Testis (tissue), 2 donors: ENCODE measurements at regions not wholly inside any gene's neighbourhood (a gene's known extent, or its start where the extent isn't known, plus 50 kb on each side); places are given as distances from the start of the nearest gene placed in this dataset.

Source experiments
- POLR2A ChIP-seq: fragments of 450-650 bp; IDR thresholded peaks from one replicate; pipeline ENCODE4 v1.6.1; 2017; ENCODE audit warnings: antibody characterized with exemption, mild to moderate bottlenecking, moderate library complexity
- TF ChIP-seq, protein P1 (sequence below), 3 experiments: fragments of 450-650 bp in 2 of 3; fragments of 200-600 bp in 1 of 3; sonication (generic) in 1 of 3; IDR thresholded peaks; one replicate each; pipeline ENCODE4 v1.5.1; 2016 to 2019; ENCODE audit warnings: antibody characterized with exemption in 3 of 3, mild to moderate bottlenecking in 2 of 3, moderate library complexity in 1 of 3

DNA sequence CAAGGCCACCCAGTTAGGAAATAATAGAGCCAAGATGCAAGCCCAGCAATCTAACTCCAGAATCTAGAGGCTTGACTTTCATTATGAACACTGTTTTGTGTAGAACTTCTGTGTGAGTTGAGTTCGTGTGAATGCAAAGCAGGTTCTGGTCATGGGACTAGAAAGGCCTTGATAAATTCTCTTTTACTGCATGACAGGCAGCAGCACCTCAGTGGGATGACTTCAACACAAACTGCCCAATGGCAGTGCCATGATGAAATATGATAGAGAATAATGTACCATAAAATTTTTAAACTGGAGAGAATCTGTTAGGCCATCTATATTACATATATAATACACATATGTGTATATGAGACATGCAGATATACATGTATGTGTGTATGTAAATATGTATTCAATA lies 214.5 kb downstream of the KLF5 start:
- TF ChIP-seq, protein P1, sequence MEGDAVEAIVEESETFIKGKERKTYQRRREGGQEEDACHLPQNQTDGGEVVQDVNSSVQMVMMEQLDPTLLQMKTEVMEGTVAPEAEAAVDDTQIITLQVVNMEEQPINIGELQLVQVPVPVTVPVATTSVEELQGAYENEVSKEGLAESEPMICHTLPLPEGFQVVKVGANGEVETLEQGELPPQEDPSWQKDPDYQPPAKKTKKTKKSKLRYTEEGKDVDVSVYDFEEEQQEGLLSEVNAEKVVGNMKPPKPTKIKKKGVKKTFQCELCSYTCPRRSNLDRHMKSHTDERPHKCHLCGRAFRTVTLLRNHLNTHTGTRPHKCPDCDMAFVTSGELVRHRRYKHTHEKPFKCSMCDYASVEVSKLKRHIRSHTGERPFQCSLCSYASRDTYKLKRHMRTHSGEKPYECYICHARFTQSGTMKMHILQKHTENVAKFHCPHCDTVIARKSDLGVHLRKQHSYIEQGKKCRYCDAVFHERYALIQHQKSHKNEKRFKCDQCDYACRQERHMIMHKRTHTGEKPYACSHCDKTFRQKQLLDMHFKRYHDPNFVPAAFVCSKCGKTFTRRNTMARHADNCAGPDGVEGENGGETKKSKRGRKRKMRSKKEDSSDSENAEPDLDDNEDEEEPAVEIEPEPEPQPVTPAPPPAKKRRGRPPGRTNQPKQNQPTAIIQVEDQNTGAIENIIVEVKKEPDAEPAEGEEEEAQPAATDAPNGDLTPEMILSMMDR (IDR thresholded peaks at IDR 0.05): no peak
- TF ChIP-seq POLR2A: no peak
